DND-41 (cell line): ENCODE measurements at regions not wholly inside any gene's neighbourhood (a gene's known extent, or its start where the extent isn't known, plus 50 kb on each side); places are given as distances from the start of the nearest gene placed in this dataset.
A peak's percentile ranks its signal among the peaks of the same experiment; 100 is the strongest.

Source experiments
- ATAC-seq: fragments of 200-7000 bp; cut with Tn5 transposase; 3 replicates; pipeline ENCODE4 v1.9.1; 2021; ENCODE audit warnings: low read depth; ENCODE audit not compliant: insufficient read depth
- DNase-seq: peaks from one replicate; pipeline ENCODE4 v3.0.0-alpha.2; 2020
- H2AFZ ChIP-seq: 2 replicates; pipeline ENCODE4 v1.6.0; 2012; ENCODE audit warnings: low read depth, low read length
- H3K27ac ChIP-seq: 2 replicates; pipeline ENCODE4 v1.5.1; 2012; ENCODE audit warnings: low read length, inconsistent platforms
- H3K27me3 ChIP-seq: fragments of 200-600 bp; sonication (generic); 2 replicates; pipeline ENCODE4 v1.6.0; 2012; ENCODE audit warnings: low read length, mild to moderate bottlenecking, inconsistent platforms; ENCODE audit not compliant: insufficient read depth, poor library complexity
- H3K36me3 ChIP-seq: 2 replicates; pipeline ENCODE4 v1.5.1; 2012; ENCODE audit warnings: low read length, inconsistent platforms; ENCODE audit not compliant: insufficient read depth
- H3K4me1 ChIP-seq: 2 replicates; pipeline ENCODE4 v1.5.1; 2012; ENCODE audit warnings: mild to moderate bottlenecking, low read length; ENCODE audit not compliant: insufficient read depth
- H3K4me2 ChIP-seq: 2 replicates; pipeline ENCODE4 v1.6.0; 2012; ENCODE audit warnings: mild to moderate bottlenecking, moderate library complexity, low read length, inconsistent platforms; ENCODE audit not compliant: insufficient read depth
- H3K4me3 ChIP-seq, 2 experiments: fragments of 200-600 bp in 1 of 2; shearing (Covaris generic) in 1 of 2; 2 replicates each; pipeline ENCODE4 v1.5.1; 2012 to 2016; ENCODE audit warnings: inconsistent platforms in 2 of 2, low read length in 2 of 2, mild to moderate bottlenecking in 2 of 2, low read depth in 1 of 2, moderate library complexity in 1 of 2
- H3K79me2 ChIP-seq: 2 replicates; pipeline ENCODE4 v1.6.0; 2012; ENCODE audit warnings: low read length, inconsistent platforms; ENCODE audit not compliant: insufficient read depth
- H3K9ac ChIP-seq: 2 replicates; pipeline ENCODE4 v1.6.0; 2012; ENCODE audit warnings: low read depth, mild to moderate bottlenecking, inconsistent platforms, low read length, moderate library complexity
- H3K9me3 ChIP-seq: 2 replicates; pipeline ENCODE4 v1.5.1; 2012; ENCODE audit warnings: low read length, moderate library complexity, mild to moderate bottlenecking, inconsistent platforms; ENCODE audit not compliant: insufficient read depth, severe bottlenecking
- H4K20me1 ChIP-seq: 2 replicates; pipeline ENCODE4 v1.6.0; 2012; ENCODE audit warnings: low read length; ENCODE audit not compliant: insufficient read depth
- CTCF ChIP-seq: IDR thresholded peaks from 2 replicates; pipeline ENCODE4 v1.5.1; 2012; ENCODE audit warnings: borderline replicate concordance, low read length, moderate library complexity, mild to moderate bottlenecking; ENCODE audit not compliant: poor library complexity, severe bottlenecking; ENCODE audit errors: extremely low read depth
- EZH2 ChIP-seq: IDR thresholded peaks from 3 replicates; pipeline ENCODE4 v1.6.1; 2012; ENCODE audit warnings: borderline replicate concordance, low read depth, mild to moderate bottlenecking, moderate library complexity, low read length, inconsistent platforms; ENCODE audit not compliant: severe bottlenecking

GRCh38 chr3:72373139-72373538 is 475.1 kb downstream of the SHQ1 start:
- no peaks in the 10 kb centered on the region for H3K79me2 ChIP-seq
- peaks cover 15% of the 10 kb centered on the region for H3K36me3 ChIP-seq
- H3K27me3 ChIP-seq: no peaks in the 10 kb centered on the region
- TF ChIP-seq CTCF: no peak
- DNase-seq: no peak
- no peaks in the 10 kb centered on the region for H3K9me3 ChIP-seq
- no peak overlapping the region for H3K9ac ChIP-seq
- no peak overlapping the region for H2AFZ ChIP-seq
- H3K4me2 ChIP-seq: no peak overlapping the region
- 0 out of 2 replicates have a peak, but pooled peaks cover 4% of the 10 kb centered on the region for H4K20me1 ChIP-seq
- no peak overlapping the region for H3K27ac ChIP-seq
- H3K4me1 ChIP-seq: no peaks in the 10 kb centered on the region
- H3K4me3 ChIP-seq: no peak overlapping the region
- ATAC-seq: no peak

- Histone ChIP-seq H3K9ac (no peak overlapping the region), H3K27ac (no peak overlapping the region), H3K9me3 (no peaks in the 10 kb centered on the region), H4K20me1 (0 out of 2 replicates have a peak, but pooled peaks cover 4% of the 10 kb centered on the region), H3K79me2 (no peaks in the 10 kb centered on the region), H2AFZ (no peak overlapping the region), H3K36me3 (peaks cover 9% of the 10 kb centered on the region; the same call in 1 of the 2 replicates), H3K4me2 (no peak overlapping the region), H3K4me3 (no peak overlapping the region), H3K4me1 (no peaks in the 10 kb centered on the region), H3K27me3 (no peaks in the 10 kb centered on the region)
- no peak for TF ChIP-seq CTCF
- no peak for TF ChIP-seq EZH2
- peak; percentile 24; the same call in 1 of the 3 replicates for ATAC-seq
- no peak for DNase-seq
Observed at GRCh38 chr3:72372161-72372560, 476.1 kb downstream of the SHQ1 start.

GRCh38 chr3:72371431-72371830 is 476.8 kb downstream of the SHQ1 start:
- ATAC-seq (no peak; the same call in 2 of the 3 replicates), DNase-seq (no peak)
- Histone ChIP-seq H3K9ac (no peak overlapping the region), H3K27me3 (no peaks in the 10 kb centered on the region), H3K4me1 (no peaks in the 10 kb centered on the region), H2AFZ (no peak overlapping the region), H3K79me2 (no peaks in the 10 kb centered on the region), H3K4me3 (no peak overlapping the region), H3K36me3 (peaks cover 5% of the 10 kb centered on the region; the same call in 1 of the 2 replicates), H3K27ac (no peak overlapping the region), H3K4me2 (no peak overlapping the region), H3K9me3 (no peaks in the 10 kb centered on the region), H4K20me1 (no peaks in the 10 kb centered on the region)
- no peak for TF ChIP-seq EZH2
- TF ChIP-seq CTCF: no peak

- no peak overlapping the region for H3K9ac ChIP-seq
- ATAC-seq: no peak
- peaks cover 5% of the 10 kb centered on the region; the same call in 1 of the 2 replicates for H3K36me3 ChIP-seq
- no peak for DNase-seq
- no peak overlapping the region for H3K27ac ChIP-seq
- no peak overlapping the region for H3K4me3 ChIP-seq
- no peak overlapping the region for H3K4me2 ChIP-seq
- no peaks in the 10 kb centered on the region for H3K27me3 ChIP-seq
- no peaks in the 10 kb centered on the region for H3K4me1 ChIP-seq
- no peak overlapping the region for H2AFZ ChIP-seq
- H3K9me3 ChIP-seq: no peaks in the 10 kb centered on the region
- no peaks in the 10 kb centered on the region for H4K20me1 ChIP-seq
- no peaks in the 10 kb centered on the region for H3K79me2 ChIP-seq
- no peak for TF ChIP-seq CTCF
- no peak for TF ChIP-seq EZH2
Observed at GRCh38 chr3:72370947-72371346, 477.3 kb downstream of the SHQ1 start.
